HG03064 (cell line): ENCODE measurements at regions not wholly inside any gene's neighbourhood (a gene's known extent, or its start where the extent isn't known, plus 50 kb on each side); places are given as distances from the start of the nearest gene placed in this dataset.

Experiments used
- ATAC-seq: cut with Tn5 transposase; IDR thresholded peaks from one replicate; pipeline ENCODE4 v1.9.1; 2021; ENCODE audit warnings: low read depth; ENCODE audit not compliant: unreplicated experiment

DNA sequence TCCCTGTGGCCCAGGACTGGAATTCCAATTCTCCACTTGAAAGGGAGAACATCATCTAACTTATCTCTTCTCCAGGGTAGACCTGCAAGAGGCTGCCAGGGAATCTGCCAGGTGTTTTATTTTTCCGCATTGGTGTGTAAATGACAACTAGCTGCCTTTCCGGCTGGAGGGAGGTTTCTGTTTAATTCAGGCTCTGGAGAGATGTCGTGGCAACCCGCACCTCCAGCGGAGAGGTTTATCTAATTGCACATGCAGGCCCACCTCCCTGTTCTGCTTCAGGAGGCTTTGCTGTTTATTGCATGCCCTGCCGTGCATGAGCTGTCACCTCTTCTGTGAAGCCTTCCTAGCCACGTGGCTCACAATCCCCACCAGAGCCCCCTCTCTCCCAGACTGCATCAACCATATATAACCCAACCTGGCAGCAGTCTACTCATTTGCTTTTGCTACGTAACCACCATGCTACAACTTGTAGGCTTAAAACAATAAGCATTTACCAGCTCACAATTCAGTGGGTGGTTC, 151.6 kb downstream of the C1orf94 start:
- no peak for ATAC-seq

DNA sequence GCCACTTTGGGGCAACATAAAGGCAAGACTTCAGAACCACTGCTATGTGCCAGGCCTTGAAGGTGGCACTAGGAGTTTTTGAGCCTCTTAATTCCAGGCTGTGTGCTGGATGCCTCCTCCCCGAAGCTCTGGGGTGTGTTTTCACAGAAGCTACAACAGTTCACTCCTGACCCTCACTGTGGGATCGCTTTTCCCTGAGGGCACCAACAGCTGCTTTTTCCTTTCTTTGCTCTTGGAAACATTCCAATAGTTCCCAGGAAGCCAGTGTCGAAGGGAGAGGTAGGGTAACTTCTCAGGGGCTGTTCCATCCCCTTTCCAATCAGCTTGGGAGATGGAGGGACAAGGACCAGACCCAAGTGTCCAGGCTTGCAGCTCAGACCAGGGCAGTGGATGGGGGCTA, 153.4 kb downstream of the C1orf94 start:
- no peak for ATAC-seq

DNA sequence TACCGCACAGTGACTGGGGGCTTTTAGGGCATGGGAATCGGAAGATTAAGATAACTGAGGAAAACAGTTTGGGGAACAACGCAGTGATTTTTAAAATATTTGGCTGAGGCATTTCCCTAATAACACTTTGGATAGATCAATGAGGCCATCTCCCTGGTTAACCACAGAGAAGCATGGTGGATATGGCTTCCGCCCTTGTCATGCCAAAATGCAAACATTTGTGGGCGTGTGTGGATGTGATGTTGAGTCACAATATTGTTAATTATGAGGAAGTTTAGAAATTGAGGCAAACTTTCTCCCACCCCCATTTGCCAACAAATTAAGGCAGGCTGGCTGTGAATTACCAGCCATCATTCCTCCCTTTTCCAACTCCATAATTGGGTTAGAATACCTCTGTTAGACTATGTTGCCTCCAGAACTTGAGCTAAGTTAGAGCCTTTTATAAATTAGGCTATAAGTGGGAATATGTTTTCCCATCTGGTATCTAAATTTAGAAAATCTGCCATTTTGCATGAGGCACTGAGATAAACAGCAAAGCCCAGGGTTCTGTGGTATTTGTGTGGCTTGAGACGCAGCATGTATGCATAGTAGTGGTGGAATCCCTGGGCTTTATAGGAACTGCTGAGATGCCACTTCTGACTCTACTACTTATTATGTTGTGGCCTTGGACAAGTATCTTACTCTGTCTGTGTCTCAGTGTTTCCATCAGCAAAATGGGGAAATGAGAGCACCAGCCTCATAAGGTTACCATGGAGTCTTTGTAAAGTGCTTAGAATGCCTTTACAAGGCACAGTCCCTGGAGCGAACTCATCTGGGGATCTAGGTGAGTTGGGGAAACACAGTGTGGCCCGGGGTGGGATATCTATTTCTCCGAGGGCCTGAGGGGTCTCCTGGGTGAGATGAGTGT, 154.6 kb downstream of the C1orf94 start:
- no peak for ATAC-seq

DNA sequence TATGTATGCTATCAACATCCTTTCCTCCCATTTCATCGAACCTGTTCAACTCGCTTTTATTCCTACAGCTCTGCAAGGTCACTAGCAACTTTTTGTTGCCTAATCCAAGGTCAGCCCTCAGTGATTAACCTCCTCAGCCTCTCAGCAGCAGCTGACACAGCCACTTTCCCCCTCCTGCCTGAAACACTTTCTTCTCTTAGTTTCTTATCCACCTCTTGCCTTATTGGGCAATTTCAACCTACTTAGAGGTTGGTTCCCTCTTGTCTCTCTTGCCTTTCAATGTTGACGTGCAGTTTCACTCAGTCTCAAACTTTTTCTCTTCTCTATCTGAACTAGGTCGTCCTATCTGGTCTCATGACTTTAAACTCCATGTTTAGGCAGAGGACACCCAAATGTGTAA, 156.3 kb downstream of the C1orf94 start:
- no peak for ATAC-seq

DNA sequence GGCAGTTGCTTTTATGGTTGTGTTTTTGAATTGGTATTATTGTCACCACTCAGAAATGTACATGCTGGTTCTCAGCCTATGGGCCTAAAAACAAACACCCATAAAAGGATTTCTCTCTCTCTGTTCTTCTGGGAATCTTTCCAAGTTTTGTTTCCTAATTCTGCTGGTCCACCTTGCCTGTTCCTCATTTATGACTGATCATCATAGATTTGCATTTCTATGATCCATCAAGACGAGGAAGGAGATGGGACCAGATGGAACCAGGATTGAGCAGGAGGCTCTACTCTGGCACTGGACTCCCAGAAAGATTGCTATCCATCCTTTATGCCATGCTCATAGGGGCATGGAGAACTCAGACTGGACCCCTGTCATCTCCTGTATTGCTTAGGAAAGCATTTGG, 162.2 kb downstream of the C1orf94 start:
- no peak for ATAC-seq

DNA sequence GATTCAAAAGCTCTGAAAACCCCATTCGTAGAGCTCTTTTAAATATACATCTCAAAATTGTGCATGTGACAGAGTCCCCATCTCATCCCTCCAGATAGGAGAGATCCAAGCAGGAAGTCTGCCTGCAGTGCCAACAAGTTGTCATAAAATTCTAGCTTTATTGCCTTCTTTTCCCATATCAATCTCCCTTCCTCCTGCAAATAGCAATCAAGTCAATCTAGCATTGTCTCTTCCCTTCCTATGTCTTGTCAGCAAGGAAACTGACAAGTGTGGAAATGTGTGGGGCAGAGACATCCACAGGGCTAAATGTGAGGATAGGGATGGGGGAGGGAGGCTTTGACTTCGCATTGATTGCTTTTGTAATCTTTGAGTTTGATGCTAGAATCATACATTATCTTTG, 165.2 kb downstream of the C1orf94 start:
- no peak for ATAC-seq

DNA sequence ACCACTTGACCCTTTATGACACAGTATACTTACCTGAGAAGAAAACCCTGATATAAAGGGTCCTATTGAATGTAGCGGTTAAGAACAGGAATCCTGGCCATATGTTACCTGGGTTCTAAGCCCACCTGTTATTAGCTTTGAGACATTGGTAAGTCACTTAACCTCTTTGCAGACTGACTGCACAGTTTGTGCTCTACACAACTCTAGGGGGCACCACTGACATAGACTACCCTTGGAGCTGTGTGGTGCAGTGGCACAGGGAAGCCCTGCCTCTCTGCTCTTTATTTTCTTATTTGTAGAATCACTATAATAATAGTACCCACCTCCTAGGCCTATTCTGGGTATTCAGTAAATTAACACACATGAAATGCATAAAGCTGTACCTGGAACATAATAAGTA, 165.6 kb downstream of the C1orf94 start:
- ATAC-seq = no peak

DNA sequence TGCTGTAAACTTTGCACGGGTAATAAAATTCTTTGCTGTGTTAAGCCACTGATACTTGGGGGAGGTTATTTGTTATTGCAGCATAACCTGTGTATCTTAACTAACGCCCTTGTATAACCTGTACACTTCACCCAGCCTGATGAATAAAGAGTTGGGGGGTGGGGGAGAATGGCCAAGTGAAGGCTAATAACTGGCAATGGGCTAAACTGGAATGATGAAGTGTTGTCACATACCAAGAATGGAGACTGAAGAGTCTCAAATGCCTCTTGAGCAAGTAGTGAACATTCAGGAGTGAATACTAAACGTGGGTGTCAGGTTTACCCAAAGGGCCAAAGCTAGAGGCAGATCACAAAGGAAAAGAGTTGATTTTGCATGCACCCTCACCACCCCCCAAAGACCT, 169.4 kb downstream of the C1orf94 start:
- ATAC-seq = no peak

DNA sequence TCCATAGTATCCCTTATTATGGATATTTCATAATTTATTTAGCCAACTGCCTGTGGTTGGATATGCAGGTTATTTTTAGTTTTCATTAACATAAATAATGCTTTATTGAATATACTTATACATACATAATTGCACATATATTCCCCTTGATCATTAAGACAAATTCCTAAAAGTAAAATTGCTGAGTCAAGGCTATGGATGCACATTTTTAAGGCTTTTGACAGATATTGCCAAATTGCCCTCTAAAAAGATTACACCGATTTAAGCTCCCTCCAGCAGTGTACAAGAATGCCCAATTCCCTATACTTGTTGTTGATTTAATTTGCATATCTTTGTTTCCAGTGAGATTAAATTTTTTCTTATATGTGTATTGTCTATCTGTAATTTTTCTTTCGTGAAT, 176.7 kb downstream of the C1orf94 start:
- ATAC-seq = no peak

DNA sequence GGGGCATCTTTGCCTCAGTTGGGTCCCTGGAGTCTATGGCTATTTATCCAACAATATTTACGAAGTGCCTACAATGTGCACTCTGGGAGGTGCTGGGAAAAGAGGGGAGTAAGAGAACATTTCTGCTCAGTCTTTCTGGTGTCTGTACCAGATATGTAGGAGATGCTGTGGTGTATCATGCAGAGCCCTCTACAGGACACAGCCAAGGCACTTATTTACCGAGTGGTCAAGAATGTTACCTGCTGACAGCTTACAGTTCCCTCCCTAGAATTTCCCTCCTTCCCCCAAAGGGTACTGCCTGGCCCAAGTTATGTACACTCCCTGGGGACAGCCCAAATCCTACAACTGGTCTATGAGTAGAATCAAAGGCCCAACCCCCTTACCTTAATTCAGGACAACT, 177.7 kb downstream of the C1orf94 start:
- ATAC-seq = no peak

DNA sequence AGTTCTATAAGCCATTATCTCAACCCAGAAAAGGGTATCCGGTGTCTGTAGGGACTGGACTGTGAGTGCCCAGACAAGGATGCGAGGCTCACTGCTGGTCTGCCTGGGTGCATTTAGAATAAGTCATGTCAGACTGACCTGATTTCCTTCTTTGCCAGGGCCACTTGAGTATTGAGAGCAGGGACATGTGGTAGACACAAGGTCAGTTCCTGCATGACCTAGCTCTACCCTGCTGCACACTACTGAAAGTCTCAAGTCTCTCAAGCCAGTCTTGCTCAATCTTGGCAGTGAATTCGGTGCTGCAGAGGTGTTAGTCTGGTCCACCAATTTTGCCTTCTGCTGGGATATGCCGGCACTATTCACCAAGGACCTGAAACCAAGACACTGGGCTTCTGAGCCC, 180.1 kb downstream of the C1orf94 start:
- ATAC-seq = no peak

DNA sequence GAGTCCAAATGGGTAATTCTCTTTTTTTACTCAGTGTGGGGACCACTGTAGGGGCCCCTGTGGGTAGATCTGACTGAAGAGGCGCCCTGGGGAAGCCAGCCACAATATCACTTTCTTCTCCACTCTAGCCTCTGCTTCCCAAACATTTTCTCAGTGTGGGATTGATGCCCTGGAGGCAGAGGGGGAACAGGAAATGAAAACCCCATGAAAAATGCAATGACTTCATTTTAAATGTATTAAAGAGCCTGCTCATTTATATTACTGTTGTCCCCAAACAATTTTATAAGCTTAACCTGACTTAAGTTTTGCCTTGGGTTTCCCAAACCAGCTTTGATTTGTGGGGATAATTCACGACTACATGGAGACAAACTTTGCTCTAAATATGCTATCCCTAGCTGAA, 181.9 kb downstream of the C1orf94 start:
- no peak for ATAC-seq

DNA sequence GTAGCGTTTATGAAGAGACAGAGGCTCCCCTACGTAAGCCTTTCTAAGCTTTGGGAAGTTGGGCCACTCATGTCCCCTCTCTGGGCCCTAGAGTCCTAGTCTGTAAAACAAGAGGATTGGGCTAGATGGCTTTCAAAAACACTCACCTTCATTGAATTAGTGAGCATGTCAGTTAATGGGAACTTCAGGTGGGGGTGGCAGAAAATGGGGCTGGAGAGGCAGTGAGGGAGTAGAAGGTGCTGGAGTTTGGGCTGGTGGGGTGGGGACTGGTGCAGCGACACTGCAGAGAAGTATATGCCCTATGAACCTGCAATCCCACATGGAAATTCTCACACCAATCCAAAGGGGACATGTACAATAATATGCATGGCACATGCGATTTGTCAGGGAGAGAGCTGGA, 182.7 kb downstream of the C1orf94 start:
- no peak for ATAC-seq

DNA sequence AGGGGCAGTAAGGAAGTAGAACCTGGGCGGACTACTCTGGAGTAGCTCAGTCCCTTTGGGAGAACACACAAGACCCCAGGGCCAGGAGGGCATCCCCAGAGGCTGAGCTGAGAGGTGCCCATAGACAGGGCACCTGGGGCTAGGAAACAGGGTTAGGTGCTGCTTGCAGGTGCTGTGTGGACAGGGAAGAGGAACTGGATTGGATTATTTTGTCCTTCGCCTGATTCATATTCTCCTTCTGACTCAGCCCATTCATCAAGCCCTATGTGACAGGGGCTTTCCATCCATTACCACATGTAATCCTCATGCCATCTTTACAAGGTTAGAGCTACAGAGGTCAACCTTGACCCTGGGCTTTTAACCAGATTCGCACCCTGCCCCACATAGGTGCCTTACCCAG, 183.9 kb downstream of the C1orf94 start:
- ATAC-seq = no peak

DNA sequence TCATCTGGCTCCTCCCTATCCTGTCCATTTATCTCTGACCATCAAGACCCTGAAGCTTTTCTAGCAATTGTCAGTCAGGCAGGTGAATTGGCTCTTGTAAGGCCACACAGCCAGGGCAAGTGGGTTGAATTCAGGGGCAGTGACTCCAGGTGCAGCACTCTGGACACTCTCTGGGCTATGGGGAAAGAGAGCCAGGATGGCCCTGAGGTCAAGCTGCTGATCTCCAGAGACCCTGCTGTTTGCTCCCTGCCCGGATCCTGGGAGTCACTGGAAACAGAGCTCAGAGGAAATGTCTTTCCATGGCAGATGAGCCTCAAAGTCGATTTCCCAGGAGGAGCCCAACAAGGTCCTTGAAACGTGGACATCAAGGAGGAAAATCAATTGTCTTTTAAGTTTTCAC, 184.4 kb downstream of the C1orf94 start:
- no peak for ATAC-seq

DNA sequence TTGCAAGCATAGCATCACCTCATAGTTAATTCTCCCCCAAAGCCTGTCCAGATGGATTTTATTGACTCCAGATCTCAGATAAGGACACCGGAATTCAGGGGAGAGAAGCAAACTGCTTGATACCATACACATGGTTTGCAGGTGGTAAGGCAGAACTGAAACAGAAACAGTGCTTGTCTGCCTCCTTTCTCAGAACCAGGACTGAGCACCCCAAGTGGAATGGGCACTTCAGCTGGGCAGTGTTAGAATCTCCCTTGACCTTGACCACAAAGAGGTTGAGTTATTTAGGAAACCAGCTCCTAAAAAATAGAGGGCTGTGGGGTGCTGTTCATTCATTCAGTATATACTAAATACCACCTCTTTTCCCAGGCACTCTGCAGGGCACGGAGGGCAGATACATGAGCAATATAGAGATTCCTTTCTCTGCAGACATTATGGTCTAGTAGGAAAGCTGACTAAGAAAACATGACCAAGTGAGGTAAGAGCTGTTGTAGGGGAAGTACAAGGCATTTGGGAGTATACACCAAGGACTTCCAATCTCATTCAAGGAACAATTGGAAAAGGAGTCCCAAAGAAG, 185.2 kb downstream of the C1orf94 start:
- ATAC-seq = no peak

DNA sequence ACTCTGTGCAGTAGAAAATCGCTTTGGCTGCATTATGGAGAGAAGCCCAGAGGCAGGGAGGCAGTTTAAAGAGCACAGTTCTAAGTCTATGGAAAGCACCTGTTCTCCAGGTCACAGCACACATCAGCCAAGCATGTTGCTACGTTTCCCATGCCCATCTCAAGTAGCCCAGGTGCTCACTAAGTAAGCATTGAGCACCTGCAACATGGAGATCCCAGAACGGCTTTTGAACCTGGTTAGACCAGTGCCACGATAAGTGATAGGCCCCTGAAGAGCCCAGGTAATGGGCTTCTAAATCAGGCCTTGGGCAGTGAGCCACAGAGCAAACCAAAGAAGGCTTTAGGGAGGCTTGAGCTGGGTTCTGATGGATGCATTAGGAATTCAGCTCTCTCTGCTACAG, 186.2 kb downstream of the C1orf94 start:
- ATAC-seq = no peak

DNA sequence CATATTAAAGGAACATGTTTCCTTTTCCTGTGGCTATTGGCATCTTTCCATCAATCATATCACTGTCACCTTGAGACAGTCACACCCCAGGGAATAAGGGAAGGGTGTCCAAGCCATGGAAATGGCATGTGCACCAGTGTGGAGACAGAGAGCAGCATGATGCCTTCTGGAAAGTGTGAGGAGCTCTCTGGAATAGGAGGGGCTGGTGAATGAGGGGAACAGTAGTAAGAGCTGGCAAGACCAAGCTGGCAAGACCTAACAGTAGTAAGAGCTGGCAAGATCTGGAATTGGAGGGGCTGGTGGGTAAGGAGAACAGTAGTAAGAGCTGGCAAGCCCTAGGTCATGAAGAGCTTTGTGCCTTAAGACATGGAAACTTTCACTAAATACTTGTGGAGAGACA, 186.7 kb downstream of the C1orf94 start:
- ATAC-seq = no peak

DNA sequence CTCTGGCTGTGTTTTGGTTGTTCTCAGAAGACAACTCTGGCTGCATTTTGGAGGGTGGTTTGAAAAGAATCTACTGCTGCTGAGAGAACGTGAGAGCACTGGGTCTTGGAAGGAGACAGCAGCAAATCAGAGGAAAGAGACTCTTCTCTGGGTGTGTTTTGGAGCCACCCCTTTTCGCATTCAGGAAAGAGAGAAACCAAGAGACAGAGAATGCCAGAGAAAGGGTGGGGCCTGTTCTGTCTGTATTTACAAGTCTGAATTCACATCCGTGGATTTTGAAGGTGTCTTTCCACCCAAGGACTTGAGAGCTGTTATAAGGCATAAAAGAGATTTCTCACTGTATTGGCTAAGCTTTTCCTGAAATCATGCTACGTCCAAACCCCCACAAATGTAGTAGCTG, 187.2 kb downstream of the C1orf94 start:
- no peak for ATAC-seq

DNA sequence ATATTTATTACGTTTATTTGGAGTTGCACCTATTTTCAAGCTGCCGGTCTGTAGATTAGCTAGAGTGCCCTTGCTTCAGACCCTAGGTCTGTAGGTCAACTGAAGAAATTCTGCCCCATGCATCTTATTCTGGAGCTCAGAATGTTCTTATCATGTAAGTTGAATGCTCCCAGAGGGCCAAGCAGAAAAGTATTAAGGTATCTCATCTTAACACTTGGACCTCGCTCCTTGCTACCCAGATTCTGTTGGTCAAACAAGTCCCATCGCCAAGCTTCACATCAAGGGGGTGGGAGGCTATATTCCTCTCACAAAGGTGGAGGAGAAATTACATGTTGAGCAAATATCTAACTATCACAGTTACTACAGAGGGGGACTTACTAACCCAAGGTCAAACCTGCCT, 187.7 kb downstream of the C1orf94 start:
- no peak for ATAC-seq

DNA sequence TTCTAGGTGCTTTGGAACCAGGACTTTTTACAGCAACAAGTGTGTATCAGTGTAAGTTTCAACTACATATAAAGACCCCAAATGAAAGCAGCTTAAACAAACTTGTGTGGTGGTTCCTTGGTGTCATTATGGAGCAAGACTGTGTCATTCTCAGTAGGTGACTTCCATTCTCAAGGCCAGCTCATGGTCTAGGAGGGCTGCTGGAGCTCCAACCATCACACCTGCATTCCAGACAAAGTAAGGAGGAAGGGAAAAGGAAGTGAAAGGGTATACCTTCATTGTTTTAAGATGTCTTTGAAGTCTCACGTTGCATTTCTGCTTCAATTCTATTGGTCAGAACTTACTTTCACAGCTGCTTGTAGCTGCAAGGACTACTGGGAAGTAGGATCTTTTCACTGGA, 188.6 kb downstream of the C1orf94 start:
- ATAC-seq = no peak
